Keratinocyte (primary cell): ENCODE measurements at regions not wholly inside any gene's neighbourhood (a gene's known extent, or its start where the extent isn't known, plus 50 kb on each side); places are given as distances from the start of the nearest gene placed in this dataset.

ENCODE experiments used
- DNase-seq: peaks from one replicate; pipeline ENCODE4 v3.0.0-alpha.2; 2011; ENCODE audit warnings: low read depth, missing footprints, low spot score
- FAIRE-seq: peaks from 2 replicates; lab custom pipeline; 2011; peaks lifted over from hg19 to GRCh38; lab: Jason Lieb, UNC
- H2AFZ ChIP-seq: 2 replicates; pipeline ENCODE4 v1.6.0; 2012; ENCODE audit warnings: low read length, control low read depth, inconsistent platforms; ENCODE audit not compliant: control insufficient read depth
- H3K27ac ChIP-seq: 2 replicates; pipeline ENCODE4 v1.5.1; 2011; ENCODE audit warnings: low read length; ENCODE audit not compliant: control insufficient read depth, insufficient read depth
- H3K27me3 ChIP-seq: 3 replicates; pipeline ENCODE4 v1.6.0; 2011; ENCODE audit warnings: low read length; ENCODE audit not compliant: control insufficient read depth, insufficient read depth; ENCODE audit errors: extremely low read depth
- H3K36me3 ChIP-seq, 2 experiments: 2 replicates in 1 of 2; 3 replicates in 1 of 2; pipeline ENCODE4 v1.5.1; 2011; ENCODE audit warnings: low read length in 2 of 2, mild to moderate bottlenecking in 1 of 2; ENCODE audit not compliant: control insufficient read depth in 2 of 2, insufficient read depth in 2 of 2; ENCODE audit errors: extremely low read depth in 1 of 2
- H3K4me1 ChIP-seq: 3 replicates; pipeline ENCODE4 v1.5.1; 2011; ENCODE audit warnings: low read length; ENCODE audit not compliant: control insufficient read depth, insufficient read depth; ENCODE audit errors: extremely low read depth
- H3K4me2 ChIP-seq: 3 replicates; pipeline ENCODE4 v1.6.0; 2011; ENCODE audit warnings: low read depth, low read length; ENCODE audit not compliant: control insufficient read depth, insufficient read depth; ENCODE audit errors: extremely low read depth
- H3K4me3 ChIP-seq, 3 experiments: fragments of 200-600 bp in 1 of 3; sonication (generic) in 1 of 3; 2 replicates in 2 of 3; 3 replicates in 1 of 3; pipeline ENCODE4 v1.5.1; 2011 to 2016; ENCODE audit warnings: low read length in 3 of 3, mild to moderate bottlenecking in 3 of 3, control low read depth in 2 of 3, inconsistent platforms in 1 of 3, low read depth in 1 of 3, mixed read lengths in 1 of 3, mixed run types in 1 of 3, moderate library complexity in 1 of 3; ENCODE audit not compliant: control insufficient read depth in 2 of 3, insufficient read depth in 2 of 3; ENCODE audit errors: extremely low read depth in 1 of 3
- H3K79me2 ChIP-seq: 2 replicates; pipeline ENCODE4 v1.6.0; 2012; ENCODE audit warnings: low read length; ENCODE audit not compliant: control insufficient read depth, insufficient read depth
- H3K9ac ChIP-seq: 3 replicates; pipeline ENCODE4 v1.6.0; 2011; ENCODE audit warnings: low read length; ENCODE audit not compliant: control insufficient read depth, insufficient read depth; ENCODE audit errors: extremely low read depth
- H3K9me1 ChIP-seq: 3 replicates; pipeline ENCODE4 v1.6.0; 2011; ENCODE audit warnings: low read length; ENCODE audit not compliant: control insufficient read depth, insufficient read depth; ENCODE audit errors: extremely low read depth
- H3K9me3 ChIP-seq: 2 replicates; pipeline ENCODE4 v1.5.1; 2012; ENCODE audit warnings: low read depth, low read length; ENCODE audit not compliant: control insufficient read depth
- H4K20me1 ChIP-seq: 3 replicates; pipeline ENCODE4 v1.6.0; 2011; ENCODE audit warnings: low read length; ENCODE audit not compliant: control insufficient read depth, insufficient read depth; ENCODE audit errors: extremely low read depth
- EZH2 ChIP-seq: IDR thresholded peaks from one replicate; pipeline ENCODE4 v1.6.1; 2012; ENCODE audit warnings: inconsistent platforms, mild to moderate bottlenecking, low read length, moderate library complexity
- dilution Hi-C: fragments of 300-500 bp; cut with MboI; formaldehyde crosslinking; loops from one replicate; pipeline ENCODE4 v1.7.0; 2020; ENCODE audit warnings: low sequenced_read_pairs; ENCODE audit not compliant: extremely low pct_ligation_motif_present
- TF ChIP-seq, protein P1 (sequence below), 3 experiments: IDR thresholded peaks in 1 of 3; conservative IDR thresholded peaks in 1 of 3; optimal IDR thresholded peaks in 1 of 3; 2 replicates in 2 of 3; 3 replicates in 1 of 3; pipeline versions ENCODE3 to v1.5.1; 2011; ENCODE audit warnings: low read length in 3 of 3, mild to moderate bottlenecking in 3 of 3, moderate library complexity in 2 of 3, control low read depth in 1 of 3, inconsistent platforms in 1 of 3; ENCODE audit not compliant: insufficient read depth in 2 of 3; ENCODE audit errors: extremely low read depth in 1 of 3

DNA sequence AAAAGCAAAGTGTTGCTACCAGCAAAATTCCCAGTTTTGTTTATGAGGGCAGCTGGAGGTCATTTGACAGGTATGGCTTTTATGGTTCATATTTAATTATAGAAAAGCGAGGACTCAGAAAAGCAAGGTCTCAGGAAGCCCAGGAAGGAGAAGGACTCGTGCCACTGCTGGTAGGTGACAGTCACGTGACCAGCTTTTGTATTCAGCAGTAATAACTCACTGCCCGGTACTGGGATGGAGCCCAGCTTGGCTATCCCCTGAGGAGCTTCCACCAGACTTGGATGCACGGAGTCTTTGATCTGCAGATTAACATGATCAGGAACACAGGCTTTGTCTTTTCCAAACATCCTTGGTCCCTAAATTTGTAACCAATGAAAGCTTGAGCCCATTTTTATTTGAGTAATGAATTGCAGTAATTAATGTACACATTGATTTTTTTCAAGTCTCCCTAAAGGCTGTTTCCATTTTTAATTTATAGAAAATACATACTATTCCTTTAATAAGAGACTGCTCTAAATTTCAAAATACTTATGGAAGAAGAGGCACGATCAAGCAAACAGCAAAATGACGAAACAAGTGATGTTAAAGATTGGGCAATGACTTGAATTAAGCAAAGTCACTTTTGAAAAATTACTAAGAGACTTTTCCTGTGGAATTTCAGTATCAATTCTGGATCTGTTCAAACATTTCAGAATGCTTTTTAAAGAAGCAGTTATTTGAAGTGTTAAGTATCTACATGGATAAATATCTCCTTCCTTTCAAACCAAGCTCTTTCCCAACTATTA is 251.7 kb upstream of the HNRNPA3 start:
- Histone ChIP-seq H3K79me2 (no peaks in the 10 kb centered on the region), H2AFZ (no peak overlapping the region), H4K20me1 (no peaks in the 10 kb centered on the region), H3K36me3 (no peaks in the 10 kb centered on the region), H3K4me1 (no peaks in the 10 kb centered on the region), H3K4me3 (no peak overlapping the region), H3K9me3 (no peaks in the 10 kb centered on the region), H3K4me2 (no peak overlapping the region), H3K9ac (no peak overlapping the region), H3K9me1 (no peaks in the 10 kb centered on the region), H3K27ac (no peak overlapping the region), H3K27me3 (no peaks in the 10 kb centered on the region)
- TF ChIP-seq, protein P1, sequence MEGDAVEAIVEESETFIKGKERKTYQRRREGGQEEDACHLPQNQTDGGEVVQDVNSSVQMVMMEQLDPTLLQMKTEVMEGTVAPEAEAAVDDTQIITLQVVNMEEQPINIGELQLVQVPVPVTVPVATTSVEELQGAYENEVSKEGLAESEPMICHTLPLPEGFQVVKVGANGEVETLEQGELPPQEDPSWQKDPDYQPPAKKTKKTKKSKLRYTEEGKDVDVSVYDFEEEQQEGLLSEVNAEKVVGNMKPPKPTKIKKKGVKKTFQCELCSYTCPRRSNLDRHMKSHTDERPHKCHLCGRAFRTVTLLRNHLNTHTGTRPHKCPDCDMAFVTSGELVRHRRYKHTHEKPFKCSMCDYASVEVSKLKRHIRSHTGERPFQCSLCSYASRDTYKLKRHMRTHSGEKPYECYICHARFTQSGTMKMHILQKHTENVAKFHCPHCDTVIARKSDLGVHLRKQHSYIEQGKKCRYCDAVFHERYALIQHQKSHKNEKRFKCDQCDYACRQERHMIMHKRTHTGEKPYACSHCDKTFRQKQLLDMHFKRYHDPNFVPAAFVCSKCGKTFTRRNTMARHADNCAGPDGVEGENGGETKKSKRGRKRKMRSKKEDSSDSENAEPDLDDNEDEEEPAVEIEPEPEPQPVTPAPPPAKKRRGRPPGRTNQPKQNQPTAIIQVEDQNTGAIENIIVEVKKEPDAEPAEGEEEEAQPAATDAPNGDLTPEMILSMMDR (optimal IDR thresholded peaks at IDR 0.05 in 1 of 3, IDR thresholded peaks at IDR 0.05 in 1 of 3, conservative IDR thresholded peaks at IDR 0.05 in 1 of 3; ENCODE audit: extremely low read depth in 1 of 3, insufficient read depth in 2 of 3, low read length in 3 of 3) = no peak
- no peak for TF ChIP-seq EZH2
- no peak for DNase-seq
- dilution Hi-C loops = no loop called here
- FAIRE-seq = no peak

DNA sequence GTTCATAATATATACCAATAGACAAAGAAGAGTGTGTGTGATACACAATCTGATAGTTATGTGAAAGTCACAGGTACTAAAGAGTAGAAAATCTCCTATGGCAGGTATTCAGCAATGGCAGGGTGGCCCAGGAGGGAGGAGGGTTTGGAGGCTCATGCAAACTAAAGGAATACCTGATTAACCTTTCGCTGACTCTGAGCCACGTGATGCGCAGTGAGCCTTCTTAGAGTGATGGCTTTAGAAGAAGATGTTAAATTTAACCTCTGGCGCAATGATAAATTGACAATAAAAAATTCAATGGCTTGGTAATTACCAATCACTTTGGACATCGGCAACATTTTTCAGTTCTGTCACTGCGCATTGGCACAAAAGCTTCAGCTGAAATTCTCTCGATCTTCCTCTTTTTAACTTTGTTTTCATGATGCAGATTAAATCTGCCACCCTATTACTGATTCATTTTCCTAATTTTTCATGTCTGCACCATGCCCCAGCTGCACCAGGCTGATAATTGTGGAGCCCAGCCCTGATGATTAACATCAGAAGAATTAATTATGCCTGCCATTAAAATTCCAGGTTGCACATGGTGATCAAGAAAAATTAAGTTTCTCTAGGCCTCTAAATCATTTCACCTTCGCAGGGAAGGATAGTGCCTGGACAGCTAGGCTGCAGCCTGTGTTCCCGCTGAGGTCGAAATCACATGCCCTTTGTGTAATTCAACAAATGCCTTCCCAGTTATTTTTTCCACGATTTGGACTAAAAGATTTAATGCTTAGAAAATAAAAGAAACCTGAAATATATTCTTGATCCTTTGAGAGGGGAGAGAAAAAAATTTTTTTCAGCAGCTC is 250.6 kb upstream of the HNRNPA3 start:
- Histone ChIP-seq H3K9ac (no peak overlapping the region), H3K4me3 (no peak overlapping the region), H3K4me1 (no peaks in the 10 kb centered on the region), H2AFZ (no peak overlapping the region), H3K79me2 (no peaks in the 10 kb centered on the region), H3K27me3 (no peaks in the 10 kb centered on the region), H3K9me3 (no peaks in the 10 kb centered on the region), H4K20me1 (no peaks in the 10 kb centered on the region), H3K4me2 (no peak overlapping the region), H3K27ac (no peak overlapping the region), H3K9me1 (no peaks in the 10 kb centered on the region), H3K36me3 (no peaks in the 10 kb centered on the region)
- FAIRE-seq (no peak), DNase-seq (no peak)
- dilution Hi-C loops = no loop called here
- TF ChIP-seq, protein P1 (optimal IDR thresholded peaks at IDR 0.05 in 1 of 3, IDR thresholded peaks at IDR 0.05 in 1 of 3, conservative IDR thresholded peaks at IDR 0.05 in 1 of 3; ENCODE audit: extremely low read depth in 1 of 3, insufficient read depth in 2 of 3, low read length in 3 of 3) = no peak
- no peak for TF ChIP-seq EZH2
